ENCODE measurements at regions not wholly inside any gene's neighbourhood (a gene's known extent, or its start where the extent isn't known, plus 50 kb on each side); places are given as distances from the start of the nearest gene placed in this dataset.

DNA sequence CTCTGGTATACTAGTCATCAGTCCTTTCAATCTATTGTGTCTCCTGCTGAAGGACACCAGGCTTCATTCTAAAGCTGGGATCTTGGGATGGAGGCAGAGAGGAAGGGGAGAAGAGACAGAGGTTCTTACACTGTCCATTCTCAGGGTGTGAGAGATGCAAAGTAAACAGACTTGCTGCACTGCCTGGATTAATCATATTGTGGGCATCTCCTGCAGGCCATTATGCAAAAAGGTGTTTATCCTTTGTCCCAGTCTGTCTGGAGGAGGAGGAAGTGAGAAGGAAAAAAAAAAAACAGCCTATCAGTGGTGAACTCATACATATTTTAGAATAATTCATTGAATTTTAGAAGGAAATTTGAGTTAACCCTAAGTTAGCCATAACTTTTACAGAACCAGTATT, 92.9 kb upstream of the TNPO1 start:
- Histone ChIP-seq H2AK5ac (ENCODE audit: low read depth, low read length) (no peak overlapping the region), H3K9me1 (ENCODE audit: insufficient read depth, low read length) (no peaks in the 10 kb centered on the region), H3K4me1 (ENCODE audit: control insufficient read depth, insufficient read depth, low read length) (no peaks in the 10 kb centered on the region; the same call in 1 of the 2 replicates), H3K23ac (ENCODE audit: low read depth, low read length) (no peak overlapping the region), H2AK9ac (replicated peaks; ENCODE audit: low read depth, low read length, poor library complexity) (no peak overlapping the region), H4K8ac (ENCODE audit: low read depth in 2 of 2, low read length in 2 of 2) (no peak overlapping the region), H3K56ac (ENCODE audit: extremely low read depth, insufficient read depth, low read length) (no peak overlapping the region), H3K9me3 (ENCODE audit: control insufficient read depth, insufficient read depth, low read length) (no peaks in the 10 kb centered on the region), H3K36me3 (ENCODE audit: control insufficient read depth, insufficient read depth, low read length) (no peaks in the 10 kb centered on the region), H3K4ac (ENCODE audit: low read depth, low read length) (no peak overlapping the region), H3K4me3 (ENCODE audit: insufficient read depth, low read depth, low read length) (no peak overlapping the region), H4K5ac (ENCODE audit: low read depth, low read length) (no peak overlapping the region), H3K79me1 (ENCODE audit: low read depth in 1 of 2, low read length in 2 of 2) (no peaks in the 10 kb centered on the region), H2AFZ (replicated peaks; ENCODE audit: low read length, poor library complexity) (no peak overlapping the region), H2BK20ac (ENCODE audit: low read depth, low read length) (no peak overlapping the region), H2BK120ac (ENCODE audit: low read depth, low read length) (no peak overlapping the region), H2BK15ac (ENCODE audit: low read depth, low read length) (no peak overlapping the region), H2BK5ac (ENCODE audit: low read depth, low read length, poor library complexity, severe bottlenecking) (no peak overlapping the region), H3K27ac (ENCODE audit: insufficient read depth, low read length) (no peak overlapping the region), H3K27me3 (ENCODE audit: control insufficient read depth, insufficient read depth, low read length) (peaks cover 3% of the 10 kb centered on the region; the same call in 1 of the 2 replicates), H3K14ac (replicated peaks; ENCODE audit: low read depth, low read length) (no peak overlapping the region), H4K20me1 (ENCODE audit: insufficient read depth, low read length) (no peaks in the 10 kb centered on the region), H3K18ac (ENCODE audit: low read depth, low read length) (no peak overlapping the region), H3K4me2 (ENCODE audit: low read depth, low read length) (no peak overlapping the region), H4K91ac (ENCODE audit: insufficient read depth, low read depth, low read length) (no peak overlapping the region), H3K9ac (ENCODE audit: low read depth, low read length) (no peak overlapping the region)
- POLR2A ChIA-PET (ENCODE audit: unreplicated experiment) = no interaction called here
- BruUV-seq (replicated peaks) = no TSS peak
- in situ Hi-C loops (cut with MboI; ENCODE audit: low sequenced_read_pairs) (no loop called here), dilution Hi-C loops (cut with HindIII; ENCODE audit: low sequenced_read_pairs, unreplicated experiment) (no loop called here), intact Hi-C loops (cut with micrococcal nuclease) (no loop called here)
- CTCF ChIA-PET = interaction anchor here (1.1 kb wide), 1 partner anchor 30 kb away, joined by 3 read pairs; no protein-coding TSS in a partner anchor
- no peak for TF ChIP-seq POLR2A (IDR thresholded peaks at IDR 0.05; ENCODE audit: low read depth, low read length)
- no peak for TF ChIP-seq MAZ (IDR thresholded peaks at IDR 0.05; ENCODE audit: borderline replicate concordance, low read depth, low read length)
- no peak for TF ChIP-seq RCOR1 (IDR thresholded peaks at IDR 0.05; ENCODE audit: insufficient replicate concordance, low read length)
- no peak for TF ChIP-seq NFE2L2 (IDR thresholded peaks at IDR 0.05; ENCODE audit: low read depth, low read length)
- TF ChIP-seq SMC3 (IDR thresholded peaks at IDR 0.05; ENCODE audit: low read depth, low read length) = no peak
- TF ChIP-seq, protein P1, sequence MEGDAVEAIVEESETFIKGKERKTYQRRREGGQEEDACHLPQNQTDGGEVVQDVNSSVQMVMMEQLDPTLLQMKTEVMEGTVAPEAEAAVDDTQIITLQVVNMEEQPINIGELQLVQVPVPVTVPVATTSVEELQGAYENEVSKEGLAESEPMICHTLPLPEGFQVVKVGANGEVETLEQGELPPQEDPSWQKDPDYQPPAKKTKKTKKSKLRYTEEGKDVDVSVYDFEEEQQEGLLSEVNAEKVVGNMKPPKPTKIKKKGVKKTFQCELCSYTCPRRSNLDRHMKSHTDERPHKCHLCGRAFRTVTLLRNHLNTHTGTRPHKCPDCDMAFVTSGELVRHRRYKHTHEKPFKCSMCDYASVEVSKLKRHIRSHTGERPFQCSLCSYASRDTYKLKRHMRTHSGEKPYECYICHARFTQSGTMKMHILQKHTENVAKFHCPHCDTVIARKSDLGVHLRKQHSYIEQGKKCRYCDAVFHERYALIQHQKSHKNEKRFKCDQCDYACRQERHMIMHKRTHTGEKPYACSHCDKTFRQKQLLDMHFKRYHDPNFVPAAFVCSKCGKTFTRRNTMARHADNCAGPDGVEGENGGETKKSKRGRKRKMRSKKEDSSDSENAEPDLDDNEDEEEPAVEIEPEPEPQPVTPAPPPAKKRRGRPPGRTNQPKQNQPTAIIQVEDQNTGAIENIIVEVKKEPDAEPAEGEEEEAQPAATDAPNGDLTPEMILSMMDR (conservative IDR thresholded peaks at IDR 0.05; ENCODE audit: low read depth, low read length) = no peak
- TF ChIP-seq FOS (IDR thresholded peaks at IDR 0.05; ENCODE audit: low read depth, low read length) = no peak
- TF ChIP-seq, protein P2, sequence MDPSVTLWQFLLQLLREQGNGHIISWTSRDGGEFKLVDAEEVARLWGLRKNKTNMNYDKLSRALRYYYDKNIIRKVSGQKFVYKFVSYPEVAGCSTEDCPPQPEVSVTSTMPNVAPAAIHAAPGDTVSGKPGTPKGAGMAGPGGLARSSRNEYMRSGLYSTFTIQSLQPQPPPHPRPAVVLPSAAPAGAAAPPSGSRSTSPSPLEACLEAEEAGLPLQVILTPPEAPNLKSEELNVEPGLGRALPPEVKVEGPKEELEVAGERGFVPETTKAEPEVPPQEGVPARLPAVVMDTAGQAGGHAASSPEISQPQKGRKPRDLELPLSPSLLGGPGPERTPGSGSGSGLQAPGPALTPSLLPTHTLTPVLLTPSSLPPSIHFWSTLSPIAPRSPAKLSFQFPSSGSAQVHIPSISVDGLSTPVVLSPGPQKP (IDR thresholded peaks at IDR 0.05; ENCODE audit: borderline replicate concordance, low read depth, low read length) = no peak
- no peak for TF ChIP-seq RFX5 (IDR thresholded peaks at IDR 0.05; ENCODE audit: low read depth, low read length)
- TF ChIP-seq MAFK (IDR thresholded peaks at IDR 0.05; ENCODE audit: low read depth, low read length) = no peak
- TF ChIP-seq BHLHE40 (IDR thresholded peaks at IDR 0.05; ENCODE audit: low read depth, low read length) = no peak
- TF ChIP-seq RAD21 (IDR thresholded peaks at IDR 0.05; ENCODE audit: low read length) = no peak
- no peak for TF ChIP-seq CEBPB (IDR thresholded peaks at IDR 0.05; ENCODE audit: low read depth, low read length)
- no peak for TF ChIP-seq MXI1 (IDR thresholded peaks at IDR 0.05; ENCODE audit: borderline replicate concordance, low read depth, low read length)
- TF ChIP-seq, protein P3, sequence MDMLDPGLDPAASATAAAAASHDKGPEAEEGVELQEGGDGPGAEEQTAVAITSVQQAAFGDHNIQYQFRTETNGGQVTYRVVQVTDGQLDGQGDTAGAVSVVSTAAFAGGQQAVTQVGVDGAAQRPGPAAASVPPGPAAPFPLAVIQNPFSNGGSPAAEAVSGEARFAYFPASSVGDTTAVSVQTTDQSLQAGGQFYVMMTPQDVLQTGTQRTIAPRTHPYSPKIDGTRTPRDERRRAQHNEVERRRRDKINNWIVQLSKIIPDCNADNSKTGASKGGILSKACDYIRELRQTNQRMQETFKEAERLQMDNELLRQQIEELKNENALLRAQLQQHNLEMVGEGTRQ (IDR thresholded peaks at IDR 0.05; ENCODE audit: low read depth, low read length) = no peak
- no peak for TF ChIP-seq CHD1 (IDR thresholded peaks at IDR 0.05; ENCODE audit: low read depth, low read length)
- no peak for DNase-seq
- ATAC-seq (ENCODE audit: low read depth) = no peak
